ENCODE measurements at regions not wholly inside any gene's neighbourhood (a gene's known extent, or its start where the extent isn't known, plus 50 kb on each side); places are given as distances from the start of the nearest gene placed in this dataset.
"Not testable (repeated sequence)": the region's sequence is repeated elsewhere in the genome, so short reads cannot be mapped to it uniquely, and the experiment has no call there.

DNA sequence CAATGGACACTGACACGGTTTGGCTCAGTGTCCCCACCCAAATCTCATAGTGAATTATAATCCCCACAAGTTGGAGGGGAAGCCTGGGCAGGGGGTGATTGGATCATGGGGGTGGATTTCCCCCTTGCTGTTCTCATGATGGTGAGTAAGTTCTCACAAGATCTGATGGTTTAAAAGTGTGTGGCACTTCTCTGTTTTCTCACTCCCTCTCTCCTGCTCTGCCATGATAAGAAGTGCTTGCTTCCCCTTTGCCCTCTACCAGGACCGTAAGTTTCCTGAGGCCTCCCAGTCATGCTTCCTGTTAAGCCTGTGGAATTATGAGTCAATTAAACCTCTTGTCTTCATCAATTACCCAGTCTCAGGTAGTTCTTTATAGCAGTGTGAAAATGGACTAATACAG lies 115.8 kb upstream of the KIF2A start:
- no peak overlapping the region for H3K4me3 Mint-ChIP-seq (ENCODE audit: low read depth)
- no peak overlapping the region for H3K27ac Mint-ChIP-seq
- no peaks in the 10 kb centered on the region for H3K36me3 Mint-ChIP-seq (ENCODE audit: insufficient read depth)
- DNase-seq (ENCODE audit: low spot score, unreplicated experiment), result no peak
- no peaks in the 10 kb centered on the region for H3K4me1 Mint-ChIP-seq (ENCODE audit: low read depth)
- TF ChIP-seq CTCF (IDR thresholded peaks at IDR 0.05; ENCODE audit: unreplicated experiment), result no peak
- no peaks in the 10 kb centered on the region for H3K27me3 Mint-ChIP-seq
- peaks cover 17% of the 10 kb centered on the region for H3K9me3 Mint-ChIP-seq (ENCODE audit: low read depth)

- no peak for TF ChIP-seq CTCF (IDR thresholded peaks at IDR 0.05; ENCODE audit: unreplicated experiment)
- Mint-ChIP-seq H3K4me1 (ENCODE audit: low read depth) (no peaks in the 10 kb centered on the region), H3K4me3 (ENCODE audit: low read depth) (no peak overlapping the region), H3K9me3 (ENCODE audit: low read depth) (peaks cover 17% of the 10 kb centered on the region), H3K27ac (no peak overlapping the region), H3K27me3 (no peaks in the 10 kb centered on the region), H3K36me3 (ENCODE audit: insufficient read depth) (no peaks in the 10 kb centered on the region)
- DNase-seq (ENCODE audit: low spot score, unreplicated experiment), result no peak
Measured at GRCh38 chr5:62190931-62191330, 115.1 kb upstream of the KIF2A start.

DNA sequence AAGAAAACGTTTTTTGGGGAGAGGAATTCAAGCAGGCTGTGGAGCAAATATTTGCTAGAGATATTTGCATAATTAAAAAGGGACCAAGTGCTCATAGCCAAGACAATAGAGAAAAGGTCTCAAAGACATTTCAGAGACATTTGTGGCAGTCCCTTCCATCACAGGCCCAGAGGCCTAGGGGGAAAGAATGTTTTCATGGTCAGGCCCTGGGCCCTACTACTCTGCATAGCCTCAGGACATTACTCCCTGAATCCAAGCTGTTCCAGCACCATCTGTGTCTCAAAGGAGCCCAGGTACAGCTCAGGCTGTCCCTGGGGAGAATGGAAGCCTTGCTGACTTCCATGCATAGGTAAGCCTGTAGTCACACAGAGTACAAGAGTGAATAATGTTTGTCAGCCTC lies 113.0 kb upstream of the KIF2A start:
- Mint-ChIP-seq H3K9me3 (ENCODE audit: low read depth) (peaks cover 17% of the 10 kb centered on the region), H3K4me1 (ENCODE audit: low read depth) (no peaks in the 10 kb centered on the region), H3K4me3 (ENCODE audit: low read depth) (no peak overlapping the region), H3K27ac (no peak overlapping the region), H3K27me3 (no peaks in the 10 kb centered on the region), H3K36me3 (ENCODE audit: insufficient read depth) (no peaks in the 10 kb centered on the region)
- no peak for TF ChIP-seq CTCF (IDR thresholded peaks at IDR 0.05; ENCODE audit: unreplicated experiment)
- no peak for DNase-seq (ENCODE audit: low spot score, unreplicated experiment)

- not testable (repeated sequence) for H3K27me3 Mint-ChIP-seq; H3K27ac Mint-ChIP-seq; H3K36me3 Mint-ChIP-seq (ENCODE audit: insufficient read depth); H3K4me1 Mint-ChIP-seq (ENCODE audit: low read depth); DNase-seq (ENCODE audit: low spot score, unreplicated experiment); H3K4me3 Mint-ChIP-seq (ENCODE audit: low read depth)
- peaks cover 14% of the 10 kb centered on the region for H3K9me3 Mint-ChIP-seq (ENCODE audit: low read depth)
Measured at GRCh38 chr5:62196532-62196931, 109.5 kb upstream of the KIF2A start.

DNA sequence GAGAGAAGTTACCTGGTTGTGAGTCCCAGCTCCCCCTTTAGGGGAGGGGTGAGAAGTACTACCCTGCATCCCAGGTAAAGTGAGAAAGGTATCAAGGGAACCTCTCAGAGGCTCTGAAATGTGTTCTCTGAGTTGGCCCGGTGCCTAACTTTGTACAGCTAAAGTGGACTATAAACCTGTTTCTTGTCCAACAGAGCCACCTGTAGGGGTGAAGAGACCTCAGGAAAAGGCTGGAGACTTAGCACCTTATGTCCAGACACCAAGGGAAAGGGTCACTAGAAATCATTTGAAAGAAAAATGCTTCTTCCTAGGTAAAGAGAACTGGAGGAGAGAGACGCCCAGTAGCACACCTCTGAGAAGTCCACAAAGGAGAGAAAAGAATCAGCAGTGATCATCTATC lies 108.3 kb upstream of the KIF2A start:
- no peaks in the 10 kb centered on the region for H3K27me3 Mint-ChIP-seq
- DNase-seq (ENCODE audit: low spot score, unreplicated experiment), result no peak
- H3K27ac Mint-ChIP-seq, result no peak overlapping the region
- H3K36me3 Mint-ChIP-seq (ENCODE audit: insufficient read depth), result no peaks in the 10 kb centered on the region
- peaks cover 8% of the 10 kb centered on the region for H3K9me3 Mint-ChIP-seq (ENCODE audit: low read depth)
- H3K4me1 Mint-ChIP-seq (ENCODE audit: low read depth), result no peaks in the 10 kb centered on the region
- H3K4me3 Mint-ChIP-seq (ENCODE audit: low read depth), result no peak overlapping the region
- TF ChIP-seq CTCF (IDR thresholded peaks at IDR 0.05; ENCODE audit: unreplicated experiment), result no peak

- H3K4me1 Mint-ChIP-seq (ENCODE audit: low read depth), result no peaks in the 10 kb centered on the region
- no peak for TF ChIP-seq CTCF (IDR thresholded peaks at IDR 0.05; ENCODE audit: unreplicated experiment)
- H3K36me3 Mint-ChIP-seq (ENCODE audit: insufficient read depth), result no peaks in the 10 kb centered on the region
- DNase-seq (ENCODE audit: low spot score, unreplicated experiment), result no peak
- peaks cover 6% of the 10 kb centered on the region for H3K9me3 Mint-ChIP-seq (ENCODE audit: low read depth)
- no peaks in the 10 kb centered on the region for H3K27me3 Mint-ChIP-seq
- no peak overlapping the region for H3K27ac Mint-ChIP-seq
- no peak overlapping the region for H3K4me3 Mint-ChIP-seq (ENCODE audit: low read depth)
Measured at GRCh38 chr5:62198421-62198820, 107.6 kb upstream of the KIF2A start.
